ENCODE measurements at regions not wholly inside any gene's neighbourhood (a gene's known extent, or its start where the extent isn't known, plus 50 kb on each side); places are given as distances from the start of the nearest gene placed in this dataset.

- no peak for TF ChIP-seq CTCF (IDR thresholded peaks at IDR 0.05; ENCODE audit: unreplicated experiment)
- H3K36me3 Mint-ChIP-seq (ENCODE audit: insufficient read depth), result no peaks in the 10 kb centered on the region
- no peaks in the 10 kb centered on the region for H3K4me1 Mint-ChIP-seq (ENCODE audit: low read depth)
- no peaks in the 10 kb centered on the region for H3K27me3 Mint-ChIP-seq
- H3K9me3 Mint-ChIP-seq (ENCODE audit: low read depth), result peaks cover 4% of the 10 kb centered on the region
- H3K4me3 Mint-ChIP-seq (ENCODE audit: low read depth), result no peak overlapping the region
- H3K27ac Mint-ChIP-seq, result no peak overlapping the region
- no peak for DNase-seq (ENCODE audit: low spot score, unreplicated experiment)
Observed at GRCh38 chr13:55887561-55887960, 1253.2 kb upstream of the PRR20A start.

- no peak for TF ChIP-seq CTCF (IDR thresholded peaks at IDR 0.05; ENCODE audit: unreplicated experiment)
- no peaks in the 10 kb centered on the region for H3K4me1 Mint-ChIP-seq (ENCODE audit: low read depth)
- no peak overlapping the region for H3K27ac Mint-ChIP-seq
- no peak overlapping the region for H3K4me3 Mint-ChIP-seq (ENCODE audit: low read depth)
- no peaks in the 10 kb centered on the region for H3K9me3 Mint-ChIP-seq (ENCODE audit: low read depth)
- no peaks in the 10 kb centered on the region for H3K27me3 Mint-ChIP-seq
- no peaks in the 10 kb centered on the region for H3K36me3 Mint-ChIP-seq (ENCODE audit: insufficient read depth)
- DNase-seq (ENCODE audit: low spot score, unreplicated experiment), result no peak
Observed at GRCh38 chr13:55893540-55893939, 1247.2 kb upstream of the PRR20A start.

GRCh38 chr13:55937180-55937579, 1203.5 kb upstream of the PRR20A start:
- Mint-ChIP-seq H3K9me3 (ENCODE audit: low read depth) (peaks cover 3% of the 10 kb centered on the region), H3K4me1 (ENCODE audit: low read depth) (no peaks in the 10 kb centered on the region), H3K36me3 (ENCODE audit: insufficient read depth) (no peaks in the 10 kb centered on the region), H3K4me3 (ENCODE audit: low read depth) (no peak overlapping the region), H3K27me3 (no peaks in the 10 kb centered on the region), H3K27ac (no peak overlapping the region)
- TF ChIP-seq CTCF (IDR thresholded peaks at IDR 0.05; ENCODE audit: unreplicated experiment), result no peak
- DNase-seq (ENCODE audit: low spot score, unreplicated experiment), result no peak

GRCh38 chr13:55948175-55948574, 1192.5 kb upstream of the PRR20A start:
- no peak overlapping the region for H3K4me3 Mint-ChIP-seq (ENCODE audit: low read depth)
- no peak overlapping the region for H3K27ac Mint-ChIP-seq
- no peak for DNase-seq (ENCODE audit: low spot score, unreplicated experiment)
- no peak for TF ChIP-seq CTCF (IDR thresholded peaks at IDR 0.05; ENCODE audit: unreplicated experiment)
- no peaks in the 10 kb centered on the region for H3K36me3 Mint-ChIP-seq (ENCODE audit: insufficient read depth)
- H3K4me1 Mint-ChIP-seq (ENCODE audit: low read depth), result peaks cover 2% of the 10 kb centered on the region
- peaks cover 17% of the 10 kb centered on the region for H3K9me3 Mint-ChIP-seq (ENCODE audit: low read depth)
- no peaks in the 10 kb centered on the region for H3K27me3 Mint-ChIP-seq

GRCh38 chr13:55963934-55964333, 1176.8 kb upstream of the PRR20A start:
- no peak for DNase-seq (ENCODE audit: low spot score, unreplicated experiment)
- H3K4me1 Mint-ChIP-seq (ENCODE audit: low read depth), result no peaks in the 10 kb centered on the region
- no peak for TF ChIP-seq CTCF (IDR thresholded peaks at IDR 0.05; ENCODE audit: unreplicated experiment)
- no peak overlapping the region for H3K27ac Mint-ChIP-seq
- peaks cover 18% of the 10 kb centered on the region for H3K9me3 Mint-ChIP-seq (ENCODE audit: low read depth)
- no peak overlapping the region for H3K4me3 Mint-ChIP-seq (ENCODE audit: low read depth)
- H3K36me3 Mint-ChIP-seq (ENCODE audit: insufficient read depth), result no peaks in the 10 kb centered on the region
- H3K27me3 Mint-ChIP-seq, result no peaks in the 10 kb centered on the region
